Transverse colon (tissue), 4 donors: ENCODE measurements at regions not wholly inside any gene's neighbourhood (a gene's known extent, or its start where the extent isn't known, plus 50 kb on each side); places are given as distances from the start of the nearest gene placed in this dataset.
A peak's percentile ranks its signal among the peaks of the same experiment; 100 is the strongest.

Experiments
- DNase-seq: peaks from one replicate; pipeline ENCODE4 v3.0.0-alpha.2; 2019
- H3K27ac ChIP-seq, 4 donors: fragments of 200-600 bp; sonication (generic); 2 replicates each; pipeline ENCODE4 v1.5.1; 2016 to 2018; ENCODE audit warnings: inconsistent platforms in 4 of 4
- H3K27me3 ChIP-seq: fragments of 200-600 bp; sonication (generic); 2 replicates; pipeline ENCODE4 v1.5.1; 2017; ENCODE audit warnings: inconsistent platforms
- H3K36me3 ChIP-seq, 4 donors: fragments of 200-600 bp; sonication (generic); 2 replicates each; pipeline ENCODE4 v1.5.1; 2017 to 2019; ENCODE audit warnings: inconsistent platforms in 4 of 4
- H3K4me1 ChIP-seq, 4 donors: fragments of 200-600 bp; sonication (generic); 2 replicates each; pipeline ENCODE4 v1.5.1; 2017 to 2020; ENCODE audit warnings: inconsistent platforms in 4 of 4
- H3K4me3 ChIP-seq, 4 donors: fragments of 200-600 bp; sonication (generic); 1 replicate in 1 of 4; 2 replicates in 3 of 4; pipeline versions ENCODE4 v1.5.1 to v1.6.1; 2017 to 2019; ENCODE audit warnings: inconsistent platforms in 4 of 4
- H3K9me3 ChIP-seq, 2 donors: fragments of 200-600 bp; sonication (generic); 2 replicates each; pipeline ENCODE4 v1.5.1; 2017 to 2019; ENCODE audit warnings: inconsistent platforms in 2 of 2
- CTCF ChIP-seq, 5 experiments: fragments of 200-600 bp in 3 of 5; fragments of 450-650 bp in 2 of 5; sonication (generic) in 3 of 5; IDR thresholded peaks; 1 replicate in 2 of 5; 2 replicates in 3 of 5; pipeline ENCODE4 v1.5.1; 2016 to 2017; ENCODE audit warnings: antibody characterized with exemption in 5 of 5, inconsistent platforms in 3 of 5, mild to moderate bottlenecking in 2 of 5, moderate library complexity in 1 of 5
- EP300 ChIP-seq: sonication (generic); formaldehyde crosslinking; IDR thresholded peaks from one replicate; pipeline ENCODE4 v1.6.1; 2017; ENCODE audit warnings: antibody characterized with exemption, low read depth
- POLR2A ChIP-seq: fragments of 450-650 bp; IDR thresholded peaks from one replicate; pipeline ENCODE4 v1.6.1; 2016; ENCODE audit warnings: antibody characterized with exemption, mild to moderate bottlenecking, moderate library complexity
- POLR2AphosphoS5 ChIP-seq, 3 donors: sonication (generic); formaldehyde crosslinking; IDR thresholded peaks; one replicate each; pipeline ENCODE4 v1.6.1; 2016; ENCODE audit warnings: antibody characterized with exemption in 3 of 3
- WGBS, 2 donors: methylation state at CpG; one replicate each; pipeline ENCODE4 v1.1.5; 2018; ENCODE audit warnings: low coverage in 1 of 2; 5-methylcytosine and 5-hydroxymethylcytosine counted together
- in situ Hi-C, 4 donors: fragments of 200-750 bp; cut with MboI; loops; one replicate each; pipeline versions ENCODE4 v1.15.0 to v1.15.1; 2017; ENCODE audit warnings: low sequenced_read_pairs in 3 of 4, low pct_ligation_motif_present in 1 of 4, low pct_unique_long_range_greater_than_20kb in 1 of 4
- intact Hi-C: fragments of 100-400 bp; cut with DNase I; formaldehyde crosslinking; loops from one replicate; pipeline ENCODE4 v1.15.1; 2023; ENCODE audit warnings: low total_unique reads

DNA sequence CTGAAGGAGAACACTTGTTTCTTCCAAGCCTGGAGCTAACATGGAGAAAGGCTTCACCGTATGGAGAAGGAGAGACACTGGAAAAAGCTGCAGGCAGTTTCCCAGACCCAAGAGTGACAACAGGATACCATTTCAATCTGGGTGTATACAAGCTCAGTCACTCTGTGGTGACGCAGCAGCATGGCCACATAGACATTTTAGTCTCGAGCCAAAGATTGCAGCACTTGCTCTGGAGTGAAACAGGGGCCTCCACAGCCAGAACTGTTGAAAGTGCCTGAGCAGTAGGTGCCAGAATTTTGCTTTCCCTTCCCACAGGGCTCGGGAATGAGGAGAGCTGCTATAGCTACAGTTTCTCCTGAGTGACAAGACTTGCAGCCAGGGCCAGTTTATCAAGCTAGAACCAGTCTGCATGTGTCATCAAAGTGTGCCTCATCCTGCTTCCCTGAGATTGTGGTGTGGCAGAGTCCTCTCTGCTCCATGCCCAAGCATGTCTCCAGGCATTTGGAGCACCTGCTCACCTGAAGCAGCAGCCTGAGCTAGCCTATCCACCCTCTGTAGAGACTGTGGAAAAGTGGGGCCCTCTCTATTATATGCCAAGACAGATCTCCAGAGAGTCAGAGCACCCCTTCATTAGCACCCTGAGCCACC lies 234.6 kb upstream of the CDH19 start:
- WGBS, 2 donors: 84% methylated on average over 4 of the region's 4 CpGs; no CpG with 5 or more reads in 1 of the 2 donors
- Histone ChIP-seq H3K27me3 (no peaks in the 10 kb centered on the region), H3K4me1 (no peaks in the 10 kb centered on the region), H3K9me3 (no peaks in the 10 kb centered on the region), H3K4me3 (no peak overlapping the region), H3K27ac (no peak overlapping the region), H3K36me3 (no peaks in the 10 kb centered on the region)
- DNase-seq: no peak
- TF ChIP-seq POLR2AphosphoS5 (IDR thresholded peaks at IDR 0.05): no peak
- in situ Hi-C loops: no loop called here
- intact Hi-C loops: no loop called here

GRCh38 chr18:66833646-66834045 lies 229.8 kb upstream of the CDH19 start:
- H3K4me3 ChIP-seq: no peak overlapping the region
- DNase-seq: no peak
- in situ Hi-C loops: no loop called here
- no peaks in the 10 kb centered on the region for H3K27me3 ChIP-seq
- H3K4me1 ChIP-seq: no peaks in the 10 kb centered on the region
- H3K27ac ChIP-seq: no peak overlapping the region
- H3K9me3 ChIP-seq: no peaks in the 10 kb centered on the region
- WGBS, 2 donors: 65% methylated on average over 4 of the region's 4 CpGs
- no peak for TF ChIP-seq POLR2AphosphoS5 (IDR thresholded peaks at IDR 0.05)
- intact Hi-C loops: no loop called here
- no peaks in the 10 kb centered on the region for H3K36me3 ChIP-seq

GRCh38 chr18:66826211-66826610 lies 222.3 kb upstream of the CDH19 start:
- in situ Hi-C loops: no loop called here
- 65 to 67% methylated on average over 1 of the region's 1 CpG for WGBS, 2 donors

GRCh38 chr18:66825347-66825746 lies 221.5 kb upstream of the CDH19 start:
- no peak for DNase-seq
- in situ Hi-C loops: no loop called here
- H3K4me1 ChIP-seq: no peaks in the 10 kb centered on the region
- H3K4me3 ChIP-seq: no peak overlapping the region
- H3K27ac ChIP-seq: no peak overlapping the region
- no peaks in the 10 kb centered on the region for H3K9me3 ChIP-seq
- WGBS, 2 donors: 87 to 88% methylated on average over 3 of the region's 3 CpGs
- TF ChIP-seq EP300 (no peak), POLR2AphosphoS5 (IDR thresholded peaks at IDR 0.05) (no peak), CTCF (IDR thresholded peaks at IDR 0.05) (no peak), POLR2A (no peak)
- H3K36me3 ChIP-seq: no peaks in the 10 kb centered on the region
- H3K27me3 ChIP-seq: no peaks in the 10 kb centered on the region
- intact Hi-C loops: no loop called here

More at GRCh38 chr18:66826211-66826610, 222.3 kb upstream of the CDH19 start:
- Histone ChIP-seq H3K27me3 (no peaks in the 10 kb centered on the region), H3K27ac (no peak overlapping the region), H3K4me1 (no peaks in the 10 kb centered on the region), H3K36me3 (no peaks in the 10 kb centered on the region), H3K4me3 (no peak overlapping the region), H3K9me3 (no peaks in the 10 kb centered on the region)
- intact Hi-C loops: no loop called here
- no peak for DNase-seq
- TF ChIP-seq EP300 (no peak), POLR2A (no peak), POLR2AphosphoS5 (IDR thresholded peaks at IDR 0.05) (no peak), CTCF (IDR thresholded peaks at IDR 0.05) (no peak)

DNA sequence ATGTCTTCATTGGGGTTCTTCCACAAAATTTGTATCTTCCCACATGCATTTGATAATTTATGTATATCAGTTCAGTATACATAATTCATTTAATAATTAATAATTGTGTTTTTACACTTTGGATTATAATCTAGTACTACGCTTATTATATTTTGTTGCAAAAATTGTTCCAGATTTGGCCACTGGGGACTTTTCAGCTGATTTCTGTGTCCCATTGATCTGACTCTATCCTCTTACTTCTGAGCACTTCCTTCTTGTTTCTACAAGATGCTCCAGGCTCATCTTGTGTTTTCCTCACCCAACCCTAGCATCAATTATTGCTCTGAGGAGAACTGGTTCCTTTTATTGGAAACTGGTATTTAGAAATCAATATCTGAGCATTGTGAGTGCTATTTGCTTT lies 215.3 kb upstream of the CDH19 start:
- H3K27ac ChIP-seq: no peak overlapping the region
- no peak for TF ChIP-seq POLR2A
- peak in 2 of 5 experiments; percentile 12 to 19 for TF ChIP-seq CTCF (IDR thresholded peaks at IDR 0.05)
- no peak for TF ChIP-seq EP300
- no peak for DNase-seq
- no peaks in the 10 kb centered on the region for H3K36me3 ChIP-seq
- no peaks in the 10 kb centered on the region for H3K27me3 ChIP-seq
- no peaks in the 10 kb centered on the region for H3K9me3 ChIP-seq
- in situ Hi-C loops: no loop called here
- 75 to 88% methylated on average over 1 of the region's 1 CpG for WGBS, 2 donors
- H3K4me1 ChIP-seq: no peaks in the 10 kb centered on the region
- intact Hi-C loops: no loop called here
- no peak overlapping the region for H3K4me3 ChIP-seq
